Lower leg skin (tissue), 4 donors: ENCODE measurements at regions not wholly inside any gene's neighbourhood (a gene's known extent, or its start where the extent isn't known, plus 50 kb on each side); places are given as distances from the start of the nearest gene placed in this dataset.

Experiments
- DNase-seq, 2 donors: peaks; one replicate each; pipeline ENCODE4 v3.0.0-alpha.2; 2019; ENCODE audit warnings: low spot score in 2 of 2
- H3K4me3 ChIP-seq: fragments of 200-600 bp; sonication (generic); 2 replicates; pipeline ENCODE4 v1.5.1; 2017; ENCODE audit warnings: mild to moderate bottlenecking, low read depth; ENCODE audit not compliant: poor library complexity, severe bottlenecking
- CTCF ChIP-seq, 3 donors: fragments of 450-650 bp; IDR thresholded peaks; one replicate each; pipeline ENCODE4 v1.5.1; 2016; ENCODE audit warnings: antibody characterized with exemption in 3 of 3, mild to moderate bottlenecking in 3 of 3, moderate library complexity in 2 of 3
- POLR2A ChIP-seq, 2 donors: fragments of 450-650 bp; IDR thresholded peaks; one replicate each; pipeline ENCODE4 v1.6.1; 2016 to 2017; ENCODE audit warnings: antibody characterized with exemption in 2 of 2, mild to moderate bottlenecking in 1 of 2, moderate library complexity in 1 of 2
- WGBS, 2 donors: methylation state at CpG; one replicate each; pipeline ENCODE4 v1.1.5; 2018; 5-methylcytosine and 5-hydroxymethylcytosine counted together
- intact Hi-C: fragments of 100-400 bp; cut with DNase I; formaldehyde crosslinking; loops from one replicate; pipeline ENCODE4 v1.15.0; 2023; ENCODE audit warnings: low total_unique reads

GRCh38 chr1:207227131-207227630 lies 94.3 kb upstream of the CD55 start:
- no peak for DNase-seq
- H3K4me3 ChIP-seq = no peak overlapping the region
- intact Hi-C loops = no loop called here
- no peak for TF ChIP-seq CTCF (IDR thresholded peaks at IDR 0.05)
- no peak for TF ChIP-seq POLR2A (IDR thresholded peaks at IDR 0.05)
- 40 to 43% methylated on average over 2 of the region's 2 CpGs for WGBS, 2 donors

GRCh38 chr1:207228987-207229386 lies 92.5 kb upstream of the CD55 start:
- TF ChIP-seq POLR2A (IDR thresholded peaks at IDR 0.05) (no peak), CTCF (IDR thresholded peaks at IDR 0.05) (no peak)
- no peak overlapping the region for H3K4me3 ChIP-seq
- DNase-seq = no peak
- intact Hi-C loops = no loop called here
- 67 to 70% methylated on average over 7 of the region's 7 CpGs for whole genome bisulfite sequencing, 2 donors

- intact Hi-C loops = no loop called here
- no peak overlapping the region for H3K4me3 ChIP-seq
- TF ChIP-seq CTCF (IDR thresholded peaks at IDR 0.05) (no peak), POLR2A (IDR thresholded peaks at IDR 0.05) (no peak)
- DNase-seq = no peak
- 63 to 71% methylated on average over 4 of the region's 4 CpGs for WGBS, 2 donors
Observed at GRCh38 chr1:207230441-207230840, 91.0 kb upstream of the CD55 start.

- DNase-seq = no peak
- TF ChIP-seq CTCF (IDR thresholded peaks at IDR 0.05) (no peak), POLR2A (IDR thresholded peaks at IDR 0.05) (no peak)
- no peak overlapping the region for H3K4me3 ChIP-seq
- intact Hi-C loops = no loop called here
Observed at GRCh38 chr1:207234690-207235089, 86.8 kb upstream of the CD55 start.

- TF ChIP-seq CTCF (IDR thresholded peaks at IDR 0.05) (no peak), POLR2A (IDR thresholded peaks at IDR 0.05) (no peak)
Observed at GRCh38 chr1:207239874-207240273, 81.6 kb upstream of the CD55 start.

GRCh38 chr1:207240325-207241101 lies 81.0 kb upstream of the CD55 start:
- intact Hi-C loops = no loop called here
- TF ChIP-seq POLR2A (IDR thresholded peaks at IDR 0.05) (no peak), CTCF (IDR thresholded peaks at IDR 0.05) (no peak)
- H3K4me3 ChIP-seq = no peak overlapping the region
- DNase-seq = peak in 1 of 2 donors; percentile 50
- WGBS, 2 donors = 51 to 56% methylated on average over 5 of the region's 5 CpGs

More at GRCh38 chr1:207239874-207240273, 81.6 kb upstream of the CD55 start:
- no peak overlapping the region for H3K4me3 ChIP-seq
- 72 to 87% methylated on average over 2 of the region's 2 CpGs for WGBS, 2 donors
- intact Hi-C loops = no loop called here
- DNase-seq = no peak
